Stimulated activated CD4-positive, alpha-beta T cell treated with anti-CD3 and anti-CD28 coated beads, Interleukin-1b, Interleukin-23, amount 100 ng/mL, for 24 hours (primary cell): ENCODE measurements at regions not wholly inside any gene's neighbourhood (a gene's known extent, or its start where the extent isn't known, plus 50 kb on each side); places are given as distances from the start of the nearest gene placed in this dataset.

Experiments
- DNase-seq, 4 experiments: peaks; one replicate each; pipeline ENCODE4 v3.0.0-alpha.2; 2020; ENCODE audit warnings: low read depth in 4 of 4, low spot score in 1 of 4

GRCh38 chr2:128380061-128380889 lies 61.6 kb upstream of the HS6ST1 start:
- no peak for DNase-seq

- no peak for DNase-seq
Observed at GRCh38 chr2:128380961-128381938, 62.6 kb upstream of the HS6ST1 start.

DNA sequence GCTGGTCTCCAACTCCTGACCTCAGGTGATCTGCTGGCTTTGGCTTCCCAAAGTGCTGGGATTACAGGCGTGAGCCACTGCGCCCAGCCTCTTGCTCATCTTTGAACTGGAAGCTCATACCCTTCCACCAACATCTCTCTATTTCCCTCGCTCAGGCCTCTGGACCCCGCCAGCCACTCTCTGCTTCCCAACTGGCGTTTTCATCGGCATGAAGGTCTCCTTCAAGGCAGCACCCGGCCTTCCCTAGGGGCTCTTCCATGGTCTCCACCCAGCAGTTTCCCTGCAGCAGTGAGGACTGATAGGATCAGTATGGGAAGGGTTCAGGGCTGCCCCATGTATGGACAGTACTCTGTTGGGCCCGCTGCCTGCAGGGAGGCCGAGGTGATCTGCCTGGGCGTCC lies 65.8 kb upstream of the HS6ST1 start:
- DNase-seq, result no peak

DNA sequence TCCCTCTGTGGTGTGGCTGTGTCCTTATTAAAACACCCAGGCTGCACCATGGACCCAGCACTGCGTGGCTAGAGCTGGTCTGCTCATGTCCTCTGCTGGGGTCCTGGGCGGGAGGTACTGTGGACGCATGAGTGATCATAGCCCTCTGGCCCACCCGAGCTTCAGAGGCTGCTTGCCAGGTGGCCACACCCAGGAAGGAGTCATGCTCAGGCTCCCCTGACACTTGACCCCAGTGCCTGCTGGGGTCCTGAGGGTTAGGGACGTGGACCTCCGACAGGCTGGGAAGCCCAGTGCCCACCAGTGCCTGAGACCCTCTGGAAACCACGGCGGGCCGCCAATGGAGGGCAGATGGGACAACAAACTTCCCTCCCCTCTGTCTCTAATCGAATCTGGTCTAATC lies 66.3 kb upstream of the HS6ST1 start:
- no peak for DNase-seq

- DNase-seq, result no peak
Observed at GRCh38 chr2:128385365-128385764, 66.7 kb upstream of the HS6ST1 start.

DNA sequence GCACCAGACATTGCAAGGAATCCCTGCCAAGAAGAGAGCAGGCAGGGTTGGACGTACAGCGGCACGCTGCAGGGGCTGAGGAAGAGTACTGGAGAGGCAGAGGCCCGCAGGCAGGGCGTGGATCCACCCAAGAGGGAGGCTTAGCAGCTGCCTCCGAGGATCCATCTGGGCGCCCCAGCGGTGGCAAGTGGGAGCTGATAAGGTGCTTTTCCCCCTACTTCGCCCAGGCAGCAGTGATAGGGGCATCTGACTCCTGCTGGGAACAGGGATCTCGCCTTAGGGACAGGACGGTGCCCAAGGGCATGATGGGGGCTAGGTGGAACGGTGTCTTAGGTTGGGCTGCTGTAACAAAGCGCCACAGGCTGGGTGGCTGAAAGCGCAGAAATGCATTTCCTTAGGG lies 67.4 kb upstream of the HS6ST1 start:
- DNase-seq, result no peak

GRCh38 chr2:128388499-128388941 lies 69.9 kb upstream of the HS6ST1 start:
- no peak for DNase-seq

DNA sequence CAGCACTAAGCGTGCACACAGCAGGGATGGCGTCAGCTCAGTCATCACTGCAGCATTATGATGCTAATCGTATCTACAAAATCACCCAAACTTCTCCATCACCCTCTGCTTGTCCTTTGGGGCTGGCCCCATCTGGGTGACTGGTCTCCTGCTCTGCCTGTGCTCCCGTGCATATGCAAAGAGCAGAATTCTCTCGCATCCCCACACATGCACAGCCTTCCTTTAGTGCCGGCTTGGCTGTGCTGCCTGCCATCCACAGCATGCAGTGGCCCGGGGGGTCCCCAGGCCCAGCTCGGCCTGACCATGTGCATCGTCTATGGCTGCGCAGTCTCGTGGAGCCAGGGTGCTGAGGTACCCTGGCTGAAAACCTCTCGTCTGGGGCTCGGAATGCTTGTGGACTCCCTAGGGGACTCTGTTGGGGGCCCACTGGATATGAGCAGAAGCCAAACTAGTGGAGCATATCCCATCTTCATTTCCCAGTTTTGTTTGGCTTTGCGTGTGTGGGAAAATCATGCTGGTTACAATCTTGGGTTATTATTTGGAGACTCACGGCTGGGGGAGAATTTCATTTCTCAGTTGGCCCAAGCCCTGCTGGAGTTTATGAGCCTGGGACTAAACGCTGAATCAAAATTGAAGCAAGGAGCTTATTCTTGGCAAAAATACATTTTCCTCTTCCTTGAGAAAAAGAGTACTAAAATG lies 70.9 kb upstream of the HS6ST1 start:
- no peak for DNase-seq

- no peak for DNase-seq
Observed at GRCh38 chr2:128390256-128390990, 71.8 kb upstream of the HS6ST1 start.

DNA sequence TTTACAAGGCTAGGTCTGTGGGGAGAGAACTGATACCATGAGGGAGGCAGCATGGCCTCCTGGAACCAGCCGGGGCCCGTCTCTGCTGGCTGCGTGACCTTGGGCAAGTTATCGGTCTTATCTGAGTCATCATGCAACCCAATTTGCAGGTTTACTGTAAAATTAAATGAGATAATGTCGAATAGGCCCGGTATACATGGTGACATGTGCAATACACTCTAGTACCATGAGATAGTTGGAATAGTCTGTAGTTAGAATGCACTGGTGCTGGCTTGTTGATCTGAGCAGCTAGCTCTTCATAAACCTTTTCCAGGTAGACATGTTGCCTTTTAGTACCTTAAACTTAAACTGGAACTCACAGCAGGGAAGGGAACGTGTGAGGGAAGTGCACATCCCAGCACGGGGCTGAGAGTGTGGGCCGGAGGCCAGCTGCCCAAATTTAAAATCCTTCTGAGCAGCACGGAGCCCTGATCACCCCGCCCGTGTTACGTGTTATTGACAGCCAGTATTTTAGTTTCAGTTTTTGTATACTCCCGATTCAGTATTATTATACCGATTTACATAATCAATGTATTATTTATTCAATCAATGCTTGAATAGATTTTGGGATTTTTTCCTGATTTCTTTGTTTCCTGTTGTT lies 72.4 kb upstream of the HS6ST1 start:
- DNase-seq, result no peak

- no peak for DNase-seq
Observed at GRCh38 chr2:128391679-128392078, 73.0 kb upstream of the HS6ST1 start.

GRCh38 chr2:128392207-128392606 lies 73.5 kb upstream of the HS6ST1 start:
- DNase-seq, result no peak

DNA sequence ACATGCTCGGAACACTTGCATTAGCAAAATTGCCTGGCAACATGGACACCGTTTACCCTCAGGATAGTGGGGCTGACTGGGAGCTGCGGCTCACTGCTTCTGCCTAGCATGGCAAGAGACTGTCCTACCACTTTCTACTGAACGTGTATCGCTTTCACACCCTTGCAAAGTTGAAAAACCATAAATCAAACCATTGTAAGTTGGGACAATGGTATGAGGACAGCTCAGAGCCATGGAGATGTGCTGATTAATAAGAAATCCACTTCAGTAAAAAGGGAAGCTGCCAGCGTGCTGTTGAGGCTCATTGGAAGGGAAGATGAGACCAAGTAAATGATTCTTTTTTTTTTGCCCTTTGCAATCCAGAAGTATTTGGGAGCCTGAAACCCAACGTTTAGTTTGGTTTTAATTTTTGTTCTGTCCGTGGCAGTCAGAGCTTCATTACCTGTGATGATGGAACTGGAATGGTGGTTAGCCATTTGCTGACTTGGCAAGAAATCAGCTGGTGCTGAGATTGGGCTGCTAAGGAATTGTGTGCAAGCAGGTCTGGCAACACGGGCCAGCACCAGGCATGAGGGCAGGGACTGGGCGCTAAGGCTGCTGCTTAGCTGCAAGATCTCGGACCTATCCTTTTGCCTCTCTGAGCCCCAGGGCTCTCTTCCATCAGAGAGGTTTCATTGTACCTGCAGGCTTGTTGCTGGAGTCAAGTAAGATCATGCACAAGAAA lies 75.5 kb upstream of the HS6ST1 start:
- DNase-seq, result no peak

- no peak for DNase-seq
Observed at GRCh38 chr2:128395196-128395595, 76.5 kb upstream of the HS6ST1 start.

DNA sequence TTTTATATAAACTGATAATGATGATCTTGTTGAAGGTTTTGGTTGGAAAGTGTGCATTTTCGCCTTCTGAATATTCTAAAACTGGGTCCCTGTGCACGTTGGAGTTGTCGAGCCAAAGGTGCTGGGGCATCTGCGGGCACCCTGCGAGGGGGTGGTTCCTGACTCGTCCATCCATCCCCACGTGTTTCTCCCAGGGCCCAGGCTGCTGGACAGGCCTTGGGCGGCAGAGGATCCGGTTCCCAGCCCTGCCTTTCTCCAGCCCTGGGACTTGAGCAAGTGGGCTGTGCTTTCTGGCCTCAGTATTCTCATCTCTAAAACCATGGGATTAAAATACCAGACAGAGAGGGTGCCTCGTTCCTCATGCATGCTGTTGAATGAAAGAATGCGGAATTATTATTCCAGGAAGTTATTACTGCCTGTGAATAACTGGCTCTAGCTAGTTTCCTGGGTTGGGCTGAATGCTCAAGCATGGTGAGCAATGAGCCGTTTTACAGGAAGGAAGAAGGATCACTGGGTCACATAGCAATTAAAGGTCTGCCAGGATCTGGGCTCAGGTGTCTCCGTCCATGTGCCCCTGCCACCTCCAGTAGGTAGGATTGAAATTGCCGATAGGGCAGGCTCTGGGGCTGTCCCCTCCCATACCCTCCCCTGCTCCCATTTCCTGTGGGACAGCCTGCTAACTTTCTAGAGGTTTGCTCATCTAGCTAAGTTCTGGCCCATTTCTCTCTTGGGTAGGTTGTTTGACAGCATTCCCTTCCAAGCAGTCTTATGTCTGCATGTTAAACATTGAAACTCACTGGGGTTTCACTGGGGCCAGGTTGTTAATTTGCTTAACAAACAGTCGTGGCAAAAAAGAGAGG lies 77.2 kb upstream of the HS6ST1 start:
- DNase-seq, result no peak

DNA sequence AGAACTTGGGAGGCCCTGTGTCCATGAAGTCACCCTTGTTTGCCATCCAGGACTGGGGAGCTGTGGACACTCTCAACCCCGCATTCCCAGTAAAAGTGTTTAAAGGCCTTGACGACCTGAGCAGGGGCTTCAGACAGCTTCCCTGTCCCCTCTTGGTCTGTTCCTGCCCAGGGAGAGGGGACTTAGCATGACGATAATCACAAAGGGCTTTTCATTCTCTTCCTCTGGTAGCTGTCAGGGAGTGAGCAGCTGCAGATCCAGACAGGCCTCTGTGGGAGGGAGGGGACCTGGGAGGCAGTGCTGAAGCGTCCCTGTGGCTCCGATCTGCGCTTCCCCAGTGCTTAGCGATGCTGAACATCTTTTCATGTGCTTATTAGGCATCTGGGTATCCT lies 77.8 kb upstream of the HS6ST1 start:
- DNase-seq, result no peak

DNA sequence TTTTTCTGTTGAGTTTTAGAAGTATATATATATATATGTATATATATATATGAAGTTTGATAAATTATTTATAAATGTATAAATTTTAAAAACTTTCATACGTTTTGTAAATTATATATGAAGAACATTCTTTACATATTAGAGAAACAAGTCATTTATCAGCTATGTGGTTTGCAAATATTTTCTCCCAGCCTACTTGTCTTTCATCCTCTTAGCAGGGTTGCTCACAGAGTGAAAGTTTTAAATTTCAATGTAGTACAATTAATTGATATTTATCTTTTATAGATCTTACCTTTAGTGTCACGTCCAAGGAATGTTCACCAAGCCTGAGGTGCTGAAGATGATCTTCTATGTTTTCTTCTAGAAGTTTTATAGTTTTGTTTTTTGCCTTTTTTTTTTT lies 78.3 kb upstream of the HS6ST1 start:
- no peak for DNase-seq

- DNase-seq, result no peak
Observed at GRCh38 chr2:128399256-128399655, 80.6 kb upstream of the HS6ST1 start.
